Nephron progenitor cell (in vitro differentiated cells): ENCODE measurements at regions not wholly inside any gene's neighbourhood (a gene's known extent, or its start where the extent isn't known, plus 50 kb on each side); places are given as distances from the start of the nearest gene placed in this dataset.

Source experiments
- DNase-seq: peaks from one replicate; pipeline ENCODE4 v3.0.0; 2021
- H3K27ac Mint-ChIP-seq: 2 replicates; pipeline ENCODE4 v1.8.0; 2021; ENCODE audit warnings: mild to moderate bottlenecking, moderate library complexity, mixed read lengths
- H3K27me3 Mint-ChIP-seq: 2 replicates; pipeline ENCODE4 v1.8.0; 2021; ENCODE audit warnings: mild to moderate bottlenecking, low read depth, mixed read lengths; ENCODE audit not compliant: poor library complexity
- H3K36me3 Mint-ChIP-seq: 2 replicates; pipeline ENCODE4 v1.8.0; 2021; ENCODE audit warnings: low read depth, mixed read lengths
- H3K4me1 Mint-ChIP-seq: 2 replicates; pipeline ENCODE4 v1.8.0; 2021; ENCODE audit warnings: mixed read lengths
- H3K4me3 Mint-ChIP-seq: 2 replicates; pipeline ENCODE4 v1.8.0; 2021; ENCODE audit warnings: mild to moderate bottlenecking, moderate library complexity, mixed read lengths
- H3K9me3 Mint-ChIP-seq: 2 replicates; pipeline ENCODE4 v1.8.0; 2021; ENCODE audit warnings: mild to moderate bottlenecking, moderate library complexity, mixed read lengths
- TF ChIP-seq, protein P1 (sequence below): fragments of 200-600 bp; sonication (generic); IDR thresholded peaks from 2 replicates; pipeline ENCODE4 v1.5.0; 2021; ENCODE audit warnings: antibody characterized with exemption

DNA sequence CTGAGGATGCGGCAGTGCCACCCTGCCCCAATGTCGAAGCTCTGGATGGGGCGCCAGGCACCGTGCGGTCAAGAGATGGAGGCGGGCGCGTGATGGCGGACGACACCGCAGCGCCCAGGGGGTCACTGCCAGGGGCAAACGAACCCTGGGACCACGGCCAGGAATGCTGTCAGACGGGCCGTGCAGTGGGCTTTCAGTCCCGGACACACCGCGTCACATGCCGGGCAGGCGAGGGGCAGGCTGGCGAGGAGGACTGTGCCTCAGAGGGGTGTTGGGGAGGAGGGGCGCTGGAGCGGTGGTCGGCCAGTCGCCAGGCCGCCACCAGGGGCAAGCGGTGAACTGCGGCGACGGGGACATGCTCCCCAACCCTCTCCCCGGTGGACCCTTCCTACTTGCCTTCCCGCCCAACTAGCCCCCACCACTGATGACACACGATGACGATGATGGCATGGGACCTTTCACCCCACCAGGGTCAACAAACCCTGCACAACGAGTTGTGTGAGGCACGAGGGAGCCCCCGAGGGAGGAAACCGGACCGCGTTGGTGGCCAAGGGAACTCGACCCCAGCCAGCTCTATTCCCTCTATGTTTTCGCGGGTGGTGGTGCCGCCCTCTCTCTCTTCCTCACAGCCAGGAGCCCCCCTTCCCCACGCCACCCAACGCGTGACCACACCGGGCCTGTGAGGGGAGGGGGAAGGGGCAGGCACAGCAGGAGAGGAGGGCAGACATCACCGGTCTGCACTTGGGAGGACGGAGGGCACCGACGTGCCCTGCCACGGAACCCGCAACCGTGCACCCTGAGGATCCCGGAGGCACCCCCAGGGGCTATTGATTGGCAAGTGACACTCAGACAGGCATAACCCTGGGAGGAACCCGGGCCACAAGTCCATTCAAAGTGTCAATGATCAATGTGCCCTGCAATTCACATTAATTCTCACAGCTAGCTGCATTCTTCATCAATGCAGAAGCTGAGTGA lies 1960.9 kb upstream of the DEFB115 start:
- Mint-ChIP-seq H3K9me3 (peaks cover 30% of the 10 kb centered on the region), H3K36me3 (no peaks in the 10 kb centered on the region), H3K4me3 (no peak overlapping the region), H3K27me3 (no peaks in the 10 kb centered on the region), H3K27ac (no peak overlapping the region), H3K4me1 (no peaks in the 10 kb centered on the region)
- TF ChIP-seq, protein P1, sequence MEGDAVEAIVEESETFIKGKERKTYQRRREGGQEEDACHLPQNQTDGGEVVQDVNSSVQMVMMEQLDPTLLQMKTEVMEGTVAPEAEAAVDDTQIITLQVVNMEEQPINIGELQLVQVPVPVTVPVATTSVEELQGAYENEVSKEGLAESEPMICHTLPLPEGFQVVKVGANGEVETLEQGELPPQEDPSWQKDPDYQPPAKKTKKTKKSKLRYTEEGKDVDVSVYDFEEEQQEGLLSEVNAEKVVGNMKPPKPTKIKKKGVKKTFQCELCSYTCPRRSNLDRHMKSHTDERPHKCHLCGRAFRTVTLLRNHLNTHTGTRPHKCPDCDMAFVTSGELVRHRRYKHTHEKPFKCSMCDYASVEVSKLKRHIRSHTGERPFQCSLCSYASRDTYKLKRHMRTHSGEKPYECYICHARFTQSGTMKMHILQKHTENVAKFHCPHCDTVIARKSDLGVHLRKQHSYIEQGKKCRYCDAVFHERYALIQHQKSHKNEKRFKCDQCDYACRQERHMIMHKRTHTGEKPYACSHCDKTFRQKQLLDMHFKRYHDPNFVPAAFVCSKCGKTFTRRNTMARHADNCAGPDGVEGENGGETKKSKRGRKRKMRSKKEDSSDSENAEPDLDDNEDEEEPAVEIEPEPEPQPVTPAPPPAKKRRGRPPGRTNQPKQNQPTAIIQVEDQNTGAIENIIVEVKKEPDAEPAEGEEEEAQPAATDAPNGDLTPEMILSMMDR: no peak
- no peak for DNase-seq

DNA sequence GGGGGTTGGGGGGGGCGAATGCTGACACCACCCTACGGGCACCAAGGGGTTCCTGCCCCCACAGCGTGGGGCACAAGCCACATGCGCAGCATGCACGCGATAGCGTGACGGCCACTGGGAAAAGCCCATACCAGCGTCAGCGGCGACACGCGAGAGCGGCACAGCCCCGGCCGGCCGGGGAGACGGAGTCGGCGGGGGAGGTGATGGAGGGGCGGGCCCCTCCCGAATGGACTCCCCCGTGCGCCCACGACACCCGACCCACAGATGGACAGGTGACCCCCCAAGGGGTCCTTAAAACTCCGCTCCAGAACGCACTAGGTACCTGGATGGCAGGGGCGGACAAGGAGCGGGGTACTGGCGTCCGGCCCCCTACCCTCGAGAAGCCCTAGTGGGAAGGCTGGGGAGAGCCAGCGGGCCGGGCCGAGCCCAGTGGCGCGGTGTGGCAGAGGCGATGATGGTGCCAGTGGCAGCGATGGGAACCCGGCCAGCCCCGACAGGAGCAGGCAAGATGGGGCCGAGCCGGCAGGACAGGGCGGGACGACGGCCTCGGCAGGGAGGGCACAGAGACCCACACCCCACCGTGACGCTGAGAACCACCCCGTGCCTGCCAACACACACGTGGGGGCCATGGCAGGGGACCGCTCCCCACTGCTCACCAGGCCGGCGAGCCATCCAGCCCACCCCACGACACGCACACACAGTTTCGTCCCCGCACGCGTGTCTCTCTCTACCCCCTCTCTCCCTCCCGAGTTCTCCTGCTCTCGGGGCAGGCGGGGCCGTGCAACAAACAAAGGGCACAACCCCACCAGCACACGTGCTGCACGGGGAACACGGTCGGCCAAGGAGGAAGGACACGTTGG lies 1959.8 kb upstream of the DEFB115 start:
- no peaks in the 10 kb centered on the region for H3K36me3 Mint-ChIP-seq
- H3K9me3 Mint-ChIP-seq: peaks cover 41% of the 10 kb centered on the region
- TF ChIP-seq, protein P1: no peak
- H3K4me3 Mint-ChIP-seq: no peak overlapping the region
- H3K27me3 Mint-ChIP-seq: no peaks in the 10 kb centered on the region
- no peak overlapping the region for H3K27ac Mint-ChIP-seq
- no peak for DNase-seq
- no peaks in the 10 kb centered on the region for H3K4me1 Mint-ChIP-seq

DNA sequence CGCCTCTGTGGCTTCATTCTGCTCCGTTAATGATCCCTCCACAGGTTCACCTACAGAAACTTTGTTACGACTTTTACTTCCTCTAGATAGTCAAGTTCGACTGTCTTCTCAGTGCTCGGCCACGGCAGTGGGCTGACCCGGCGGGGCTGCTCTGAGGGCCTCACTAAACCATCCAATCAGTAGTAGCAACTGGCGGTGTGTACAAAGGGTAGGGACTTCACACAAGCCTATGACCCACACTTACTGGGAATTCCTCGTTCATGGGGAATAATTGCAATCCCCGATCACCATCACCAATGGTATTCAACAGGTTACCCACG lies 1959.2 kb upstream of the DEFB115 start:
- Mint-ChIP-seq H3K36me3 (peaks cover 4% of the 10 kb centered on the region), H3K27ac (no peak overlapping the region), H3K9me3 (peaks cover 47% of the 10 kb centered on the region), H3K4me3 (no peak overlapping the region), H3K4me1 (no peaks in the 10 kb centered on the region), H3K27me3 (no peaks in the 10 kb centered on the region)
- TF ChIP-seq, protein P1: no peak
- no peak for DNase-seq

DNA sequence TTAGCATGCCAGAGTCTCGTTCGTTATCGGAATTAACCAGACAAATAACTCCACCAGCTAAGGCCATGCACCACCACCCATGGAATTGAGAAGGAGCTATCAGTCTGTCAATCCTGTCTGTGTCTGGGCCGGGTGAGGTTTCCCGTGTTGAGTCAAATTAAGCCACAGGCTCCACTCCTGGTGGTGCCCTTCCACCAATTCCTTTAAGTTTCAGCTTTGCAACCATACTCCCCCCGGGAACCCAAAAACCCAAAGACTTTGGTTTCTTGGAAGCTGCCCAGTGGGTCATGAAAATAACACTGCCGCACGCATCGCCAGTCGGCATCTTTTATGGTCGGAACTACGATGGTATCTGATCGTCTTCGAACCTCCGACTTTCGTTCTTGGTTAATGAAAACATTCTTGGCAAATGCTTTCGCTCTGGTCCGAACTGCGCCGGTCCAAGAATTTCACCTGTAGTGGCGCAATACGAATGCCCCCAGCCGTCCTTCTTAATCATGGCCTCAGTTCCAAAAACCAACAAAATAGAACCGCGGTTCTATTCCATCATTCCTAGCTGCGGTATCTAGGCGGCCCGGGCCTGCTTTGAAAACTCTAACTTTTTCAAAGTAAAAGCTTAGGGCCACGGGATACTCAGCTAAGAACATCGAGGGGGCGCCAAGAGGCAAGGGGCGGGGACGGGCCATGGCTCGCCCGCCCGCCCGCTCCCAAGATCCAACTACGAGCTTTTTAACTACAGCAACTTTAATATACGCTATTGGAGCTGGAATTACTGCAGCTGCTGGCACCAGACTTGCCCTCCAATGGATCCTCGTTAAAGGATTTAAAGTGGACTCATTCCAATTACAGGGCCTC lies 1958.5 kb upstream of the DEFB115 start:
- peaks cover 6% of the 10 kb centered on the region for H3K36me3 Mint-ChIP-seq
- H3K9me3 Mint-ChIP-seq: peaks cover 54% of the 10 kb centered on the region
- H3K27ac Mint-ChIP-seq: no peak overlapping the region
- H3K4me3 Mint-ChIP-seq: no peak overlapping the region
- TF ChIP-seq, protein P1: no peak
- no peaks in the 10 kb centered on the region for H3K4me1 Mint-ChIP-seq
- DNase-seq: no peak
- no peaks in the 10 kb centered on the region for H3K27me3 Mint-ChIP-seq

DNA sequence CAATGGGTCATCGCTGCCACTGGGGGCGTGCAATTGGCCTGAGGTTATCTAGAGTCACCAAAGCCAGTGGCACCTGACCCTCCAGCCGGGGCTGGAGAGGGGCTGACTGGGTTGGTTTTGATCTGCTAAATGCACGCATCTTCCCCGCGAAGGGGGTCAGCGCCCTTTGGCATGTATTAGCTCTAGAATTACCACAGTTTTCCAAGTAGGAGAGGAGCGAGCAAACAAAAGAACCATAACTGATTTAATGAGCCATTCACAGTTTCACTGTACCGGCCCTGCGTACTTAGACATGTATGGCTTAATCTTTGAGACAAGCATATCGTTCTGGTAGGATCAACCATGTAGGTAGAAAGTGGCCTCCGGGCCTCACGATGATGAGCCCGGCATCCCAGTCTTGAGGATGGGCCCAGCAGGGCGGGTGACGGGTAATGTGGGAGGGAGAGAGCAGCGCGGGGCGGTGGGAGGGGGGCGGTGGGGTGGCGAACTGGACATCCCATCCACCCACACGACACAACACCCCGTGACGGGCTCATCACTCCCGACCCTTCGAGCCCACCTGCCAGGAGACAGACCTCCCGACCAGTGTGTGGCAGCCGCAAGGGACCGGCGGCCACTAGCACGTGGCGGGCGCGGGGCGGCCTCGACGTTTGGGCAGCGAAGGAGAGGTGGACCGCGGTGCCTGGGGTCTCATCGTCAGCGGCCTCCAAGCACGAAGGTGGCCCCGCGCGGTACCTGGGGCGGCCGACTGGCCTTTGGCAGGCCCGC lies 1957.5 kb upstream of the DEFB115 start:
- TF ChIP-seq, protein P1: no peak
- H3K36me3 Mint-ChIP-seq: peaks cover 13% of the 10 kb centered on the region
- H3K27ac Mint-ChIP-seq: no peak overlapping the region
- H3K4me1 Mint-ChIP-seq: no peaks in the 10 kb centered on the region
- DNase-seq: no peak
- peaks cover 64% of the 10 kb centered on the region for H3K9me3 Mint-ChIP-seq
- no peak overlapping the region for H3K4me3 Mint-ChIP-seq
- no peaks in the 10 kb centered on the region for H3K27me3 Mint-ChIP-seq
